Astrocyte (in vitro differentiated cells and primary cell): ENCODE measurements at regions not wholly inside any gene's neighbourhood (a gene's known extent, or its start where the extent isn't known, plus 50 kb on each side); places are given as distances from the start of the nearest gene placed in this dataset.

Experiments
- EZH2 ChIP-seq: IDR thresholded peaks from 2 replicates; pipeline ENCODE4 v1.6.1; 2012; ENCODE audit warnings: mild to moderate bottlenecking, low read length, inconsistent platforms; ENCODE audit not compliant: insufficient read depth
- TF ChIP-seq, protein P1 (sequence below): IDR thresholded peaks from 2 replicates; pipeline ENCODE4 v1.5.1; 2011; ENCODE audit warnings: low read depth, mild to moderate bottlenecking, inconsistent platforms, low read length, moderate library complexity; ENCODE audit not compliant: insufficient read depth

DNA sequence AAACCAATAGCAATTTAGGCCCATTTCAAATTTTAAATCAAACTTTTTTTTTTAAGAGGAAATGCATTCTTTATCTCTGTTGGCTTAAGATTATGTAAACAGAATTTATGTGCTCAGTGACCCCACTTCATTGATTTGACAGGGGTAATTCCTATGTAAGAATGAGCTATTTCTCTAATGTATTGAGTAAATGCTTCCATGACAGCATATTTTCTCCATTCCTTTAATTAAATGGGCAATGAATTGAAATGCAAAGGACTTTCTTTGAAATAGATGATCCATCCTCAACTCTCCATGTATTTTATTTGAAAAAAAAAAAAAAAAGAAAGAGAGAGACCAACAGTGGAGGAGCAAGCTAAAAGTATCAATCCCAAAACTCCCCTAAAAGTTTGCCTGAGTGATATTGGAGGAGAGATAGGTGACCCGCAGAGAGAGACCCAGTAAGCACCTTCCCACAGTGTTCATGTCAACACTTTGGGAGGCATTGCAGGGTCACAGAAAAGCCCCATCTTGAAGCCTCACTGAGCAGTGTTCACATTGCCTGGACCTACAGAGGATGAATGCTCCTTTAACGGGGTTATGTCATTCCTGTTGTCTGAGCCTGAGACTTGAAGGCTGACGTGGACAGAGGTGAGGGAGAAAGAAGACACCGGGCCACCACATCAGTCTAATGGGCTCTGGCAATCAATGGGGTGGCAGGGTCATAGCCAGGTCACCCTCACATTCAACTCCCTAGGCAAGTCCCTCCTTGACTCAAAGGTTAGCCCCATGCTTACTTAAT, 176.0 kb downstream of the SHOX2 start:
- TF ChIP-seq, protein P1, sequence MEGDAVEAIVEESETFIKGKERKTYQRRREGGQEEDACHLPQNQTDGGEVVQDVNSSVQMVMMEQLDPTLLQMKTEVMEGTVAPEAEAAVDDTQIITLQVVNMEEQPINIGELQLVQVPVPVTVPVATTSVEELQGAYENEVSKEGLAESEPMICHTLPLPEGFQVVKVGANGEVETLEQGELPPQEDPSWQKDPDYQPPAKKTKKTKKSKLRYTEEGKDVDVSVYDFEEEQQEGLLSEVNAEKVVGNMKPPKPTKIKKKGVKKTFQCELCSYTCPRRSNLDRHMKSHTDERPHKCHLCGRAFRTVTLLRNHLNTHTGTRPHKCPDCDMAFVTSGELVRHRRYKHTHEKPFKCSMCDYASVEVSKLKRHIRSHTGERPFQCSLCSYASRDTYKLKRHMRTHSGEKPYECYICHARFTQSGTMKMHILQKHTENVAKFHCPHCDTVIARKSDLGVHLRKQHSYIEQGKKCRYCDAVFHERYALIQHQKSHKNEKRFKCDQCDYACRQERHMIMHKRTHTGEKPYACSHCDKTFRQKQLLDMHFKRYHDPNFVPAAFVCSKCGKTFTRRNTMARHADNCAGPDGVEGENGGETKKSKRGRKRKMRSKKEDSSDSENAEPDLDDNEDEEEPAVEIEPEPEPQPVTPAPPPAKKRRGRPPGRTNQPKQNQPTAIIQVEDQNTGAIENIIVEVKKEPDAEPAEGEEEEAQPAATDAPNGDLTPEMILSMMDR: no peak
- TF ChIP-seq EZH2: no peak
